NCI-H446 (cell line): ENCODE measurements at regions not wholly inside any gene's neighbourhood (a gene's known extent, or its start where the extent isn't known, plus 50 kb on each side); places are given as distances from the start of the nearest gene placed in this dataset.
A peak's percentile ranks its signal among the peaks of the same experiment; 100 is the strongest.
"Not testable (repeated sequence)": the region's sequence is repeated elsewhere in the genome, so short reads cannot be mapped to it uniquely, and the experiment has no call there.

Experiments used
- DNase-seq, 2 experiments: peaks; one replicate each; lab custom pipeline; 2025; lab: John Stamatoyannopoulos, UW

DNA sequence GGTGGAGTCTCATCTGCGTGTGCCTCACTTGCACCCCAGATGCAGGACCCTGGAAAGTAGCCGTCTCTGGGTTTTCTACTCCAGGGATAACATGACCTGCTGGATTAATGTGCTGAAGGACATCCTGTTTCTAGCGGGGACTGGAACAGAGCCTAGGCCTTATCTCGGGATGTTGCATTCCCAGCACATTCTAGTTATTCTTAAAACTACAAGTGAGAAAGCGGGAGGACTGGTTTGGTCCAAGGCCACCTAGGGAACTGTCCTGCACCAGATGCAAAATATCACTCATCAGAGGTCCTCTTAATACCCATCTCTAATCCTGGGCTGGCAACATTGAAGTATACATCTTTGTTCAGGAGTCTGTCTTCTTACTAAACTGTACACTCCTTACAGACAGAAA, 179.9 kb downstream of the ZC3H11B start:
- DNase-seq = no peak

GRCh38 chr1:219432191-219432606, 180.7 kb downstream of the ZC3H11B start:
- DNase-seq = no peak

- DNase-seq = no peak
Observed at GRCh38 chr1:219430419-219430818, 182.5 kb downstream of the ZC3H11B start.

- no peak for DNase-seq
Observed at GRCh38 chr1:219428651-219429050, 184.3 kb downstream of the ZC3H11B start.

DNA sequence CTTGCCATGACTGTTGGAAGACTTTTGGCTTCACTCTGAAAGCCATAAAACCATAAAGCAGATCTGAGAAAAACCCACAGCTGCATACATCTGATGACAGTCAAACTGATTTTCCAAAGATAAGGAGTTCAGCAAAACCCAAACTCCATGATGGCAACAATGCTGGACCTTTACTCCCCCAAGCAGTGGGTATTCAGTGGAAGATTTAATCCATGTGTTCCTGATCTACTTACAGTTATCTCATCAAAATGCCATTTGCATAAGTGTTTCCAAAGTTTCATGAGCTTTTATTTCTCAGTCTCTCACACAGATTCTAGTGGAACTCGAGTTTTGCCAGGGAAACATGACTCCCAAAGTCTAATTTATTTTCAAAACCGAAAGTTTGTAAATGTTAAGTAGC, 184.9 kb downstream of the ZC3H11B start:
- DNase-seq = no peak

GRCh38 chr1:219427403-219427802, 185.5 kb downstream of the ZC3H11B start:
- DNase-seq = no peak

DNA sequence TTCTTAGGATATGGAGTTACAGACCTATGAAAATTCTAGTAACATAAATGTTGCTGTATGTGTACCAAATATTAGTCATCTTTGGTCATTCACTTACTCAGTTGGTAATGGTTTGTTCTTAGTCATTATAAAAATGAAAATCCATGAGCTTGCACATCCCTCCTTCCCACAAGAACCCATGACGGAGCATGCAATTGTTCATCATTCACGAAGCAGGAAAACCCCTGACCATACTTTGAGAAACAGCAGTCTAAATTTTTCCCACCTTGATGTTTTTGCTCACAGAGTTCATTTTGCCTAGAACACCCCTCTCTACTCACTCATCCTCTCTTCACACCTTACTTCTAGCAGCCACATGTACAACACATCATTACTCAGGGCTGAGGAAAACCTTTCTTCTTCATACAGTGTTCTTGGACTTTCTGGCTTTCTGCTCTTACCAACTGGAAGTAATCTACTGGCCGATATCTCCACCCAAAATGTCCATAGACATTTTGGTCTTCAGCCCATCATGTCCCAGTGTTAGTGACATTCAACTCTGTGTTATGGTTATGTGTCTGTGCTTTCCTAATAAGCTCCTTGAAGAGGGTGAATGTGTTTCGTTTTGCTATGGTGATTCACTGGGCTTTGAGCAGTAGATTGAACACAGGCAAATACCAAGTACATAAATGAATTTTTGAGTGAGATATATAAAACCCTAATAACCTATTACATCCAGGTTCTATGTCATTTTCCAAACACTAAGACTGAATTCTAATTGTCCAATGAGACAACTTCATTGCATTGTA, 189.9 kb downstream of the ZC3H11B start:
- no peak for DNase-seq

- no peak for DNase-seq
Observed at GRCh38 chr1:219420913-219421312, 192.0 kb downstream of the ZC3H11B start.

GRCh38 chr1:219419860-219420259, 193.0 kb downstream of the ZC3H11B start:
- no peak for DNase-seq

GRCh38 chr1:219419065-219419464, 193.8 kb downstream of the ZC3H11B start:
- no peak for DNase-seq

GRCh38 chr1:219417610-219418009, 195.3 kb downstream of the ZC3H11B start:
- DNase-seq = no peak

DNA sequence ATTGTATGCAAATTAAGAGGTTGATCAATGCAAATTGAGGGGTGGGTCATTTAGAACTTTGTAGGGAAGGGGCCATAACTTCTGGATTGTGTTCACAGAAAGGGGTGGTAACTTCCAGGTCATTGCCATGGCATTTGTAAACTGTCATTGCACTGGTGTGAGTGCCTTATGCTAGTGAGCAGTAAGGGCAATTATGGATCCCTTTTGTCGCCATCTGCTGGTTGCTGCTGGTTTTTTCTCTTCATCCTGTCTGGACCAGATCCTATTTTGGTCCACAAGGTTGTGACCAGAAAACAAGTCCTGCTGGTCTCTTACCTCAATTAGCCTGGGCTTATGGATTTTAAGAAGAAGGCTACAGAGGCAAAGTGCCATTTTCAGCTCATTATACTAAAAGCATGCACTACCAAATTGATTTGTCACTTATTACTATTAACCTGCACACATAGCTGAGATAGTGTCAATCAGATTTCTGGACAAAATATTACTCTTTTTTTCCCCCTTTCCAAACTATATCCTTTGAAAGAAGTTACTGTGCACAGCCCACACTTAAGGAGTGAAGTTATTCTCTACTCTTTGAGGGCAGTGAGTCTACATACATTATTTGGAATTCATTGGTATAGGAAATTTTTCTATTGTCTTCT, 196.2 kb downstream of the ZC3H11B start:
- peak; percentile 8 to 63 for DNase-seq

GRCh38 chr1:219415915-219416314, 197.0 kb downstream of the ZC3H11B start:
- DNase-seq = no peak

- DNase-seq = no peak
Observed at GRCh38 chr1:219415433-219415832, 197.5 kb downstream of the ZC3H11B start.

DNA sequence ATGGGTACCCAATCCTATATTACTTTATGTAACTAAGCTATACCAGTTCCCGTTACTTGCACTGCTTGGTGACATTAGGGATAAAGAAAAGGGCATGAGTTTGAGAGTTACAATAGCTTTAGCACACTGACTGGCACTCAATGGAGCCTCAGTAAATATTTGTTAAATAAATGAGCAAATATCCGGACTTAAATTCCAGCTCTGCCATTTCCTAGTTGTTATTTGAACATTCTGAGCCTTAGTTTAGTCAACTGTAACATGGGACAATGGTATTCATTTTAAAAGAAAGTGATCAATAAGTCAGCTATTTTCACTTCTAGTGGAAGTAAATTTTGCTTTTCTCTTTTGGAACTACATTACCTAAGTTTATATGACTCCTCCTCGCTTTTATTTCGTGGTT, 198.7 kb downstream of the ZC3H11B start:
- DNase-seq = no peak

GRCh38 chr1:219413536-219413935, 199.4 kb downstream of the ZC3H11B start:
- DNase-seq = no peak

DNA sequence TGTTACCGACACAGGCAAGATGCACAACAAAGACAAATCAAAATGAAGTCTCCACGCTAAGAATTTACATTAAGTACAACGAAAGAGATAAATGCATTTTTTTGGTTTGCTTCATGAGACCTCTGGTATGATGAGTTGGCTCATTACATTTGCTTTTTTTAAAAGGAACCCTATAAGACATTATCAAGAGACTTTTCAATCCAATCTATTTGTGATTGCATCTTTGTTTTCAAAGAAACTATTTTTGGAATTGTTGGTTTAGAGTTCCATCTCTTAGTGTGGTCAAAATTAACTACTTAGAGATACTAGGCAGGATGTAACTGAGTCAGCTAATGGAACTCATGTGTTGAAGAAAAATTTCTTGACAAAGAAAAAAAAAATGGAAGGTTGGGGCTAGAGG, 200.1 kb downstream of the ZC3H11B start:
- DNase-seq = no peak

- DNase-seq = not testable (repeated sequence)
Observed at GRCh38 chr1:219410721-219411120, 202.2 kb downstream of the ZC3H11B start.

- no peak for DNase-seq
Observed at GRCh38 chr1:219405531-219406331, 207.2 kb downstream of the ZC3H11B start.

DNA sequence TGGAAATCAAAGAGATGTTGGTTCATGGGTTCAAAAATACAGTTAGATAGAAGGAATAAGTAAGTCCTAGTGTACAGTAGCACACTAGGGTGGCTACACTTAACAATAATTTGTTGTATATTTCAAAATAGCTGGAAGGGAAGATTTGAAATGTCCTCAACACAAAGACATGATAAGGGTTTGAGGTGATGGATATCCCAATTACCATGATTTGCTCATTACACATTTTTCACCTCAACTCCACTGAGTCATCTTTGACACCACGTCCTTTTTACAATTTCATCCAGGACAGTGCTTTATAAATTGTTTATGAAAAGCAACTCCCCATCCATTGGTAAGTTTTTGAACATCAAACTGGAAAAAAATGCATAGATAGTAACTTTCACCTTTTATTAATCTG, 208.3 kb downstream of the ZC3H11B start:
- DNase-seq = no peak

DNA sequence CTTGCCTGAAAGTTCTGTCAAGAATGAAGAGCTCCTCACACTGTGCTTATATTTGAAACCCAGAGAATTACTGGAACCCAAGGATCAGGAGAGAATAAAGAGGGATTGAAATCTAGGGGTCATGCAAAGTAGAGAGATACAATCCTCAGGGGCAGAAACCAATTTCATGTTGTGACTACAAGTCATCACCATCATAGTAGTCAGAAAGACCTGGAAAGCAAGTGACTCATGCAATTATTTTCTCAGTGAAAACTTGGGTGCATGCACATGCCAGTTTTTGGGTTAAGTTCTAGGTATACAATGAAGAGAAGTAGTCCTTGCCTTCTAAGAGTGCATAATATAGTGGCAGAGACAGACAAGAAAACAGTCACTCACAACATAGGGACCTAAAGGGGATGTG, 210.0 kb downstream of the ZC3H11B start:
- no peak for DNase-seq

DNA sequence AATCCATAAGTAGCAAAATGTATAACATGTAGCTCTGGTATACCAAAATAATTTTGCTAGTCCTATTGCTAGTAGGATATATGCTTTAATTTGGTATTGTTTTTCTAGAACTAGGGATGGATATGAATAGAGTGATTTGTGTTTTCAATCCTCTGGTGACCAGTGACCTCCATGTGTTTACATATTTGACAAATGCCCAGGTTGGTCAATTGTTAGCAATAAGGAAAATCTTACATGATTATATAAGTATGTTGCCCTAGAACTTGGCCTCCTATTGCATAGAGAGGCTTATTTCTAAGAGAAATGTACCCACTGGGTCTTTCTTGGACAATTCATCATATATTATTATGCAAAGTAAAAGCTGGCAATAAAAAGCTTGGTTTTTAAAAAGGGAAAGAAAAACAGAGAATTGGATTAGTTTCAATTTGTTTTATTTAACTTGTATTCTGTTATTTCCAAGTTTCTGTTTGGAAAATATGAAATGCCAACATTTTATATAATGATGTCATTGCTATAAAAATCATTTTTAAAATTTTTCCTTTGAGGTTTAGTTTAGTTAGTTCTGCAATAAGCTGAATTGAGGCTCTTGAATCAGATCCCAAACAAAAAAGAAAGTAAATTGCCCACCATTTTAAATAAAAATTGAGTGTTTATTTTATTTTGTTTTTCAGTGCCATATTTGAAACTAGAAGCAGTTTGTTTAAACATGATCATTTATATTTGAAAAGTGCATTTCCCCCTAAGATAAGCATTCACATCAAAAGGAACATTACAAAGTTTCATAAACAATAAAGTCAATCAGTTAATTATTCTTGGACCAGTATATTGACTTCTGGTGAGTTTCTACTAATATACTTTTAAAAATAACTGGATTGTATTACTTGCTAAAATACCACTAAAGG, 210.9 kb downstream of the ZC3H11B start:
- DNase-seq = no peak
